K562 (cell line): ENCODE measurements at regions not wholly inside any gene's neighbourhood (a gene's known extent, or its start where the extent isn't known, plus 50 kb on each side); places are given as distances from the start of the nearest gene placed in this dataset.

Experiments used
- ATAC-seq: fragments of 200-7000 bp; cut with Tn5 transposase; 3 replicates; pipeline ENCODE4 v1.9.1; 2020; ENCODE audit warnings: moderate library complexity
- BruUV-seq: library from RNA; stranded (reverse); fragments of 400-500 nt; replicated peaks from 2 replicates; lab custom pipeline; 2021; lab: Mats Ljungman, UMichigan
- CTCF ChIA-PET: fragments of 300-600 bp; formaldehyde crosslinking; extraction: SDS; loops from one replicate; lab custom pipeline; 2021; ENCODE audit warnings: low intra/inter-chr PET ratio; lab: Yijun Ruan, JAX
- POLR2A ChIA-PET: fragments of 300-600, 350-650 bp; sonication (Branson Sonifier 250); formaldehyde crosslinking; extraction: SDS; loops from one replicate; lab custom pipeline; 2021; ENCODE audit warnings: antibody characterized with exemption, inconsistent platforms; lab: Yijun Ruan, JAX
- DNase-seq, 4 experiments: peaks; one replicate each; pipeline versions ENCODE4 v3.0.0 to v3.0.0-alpha.2; 2011 to 2018; ENCODE audit warnings: low spot score in 3 of 4, mixed read lengths in 3 of 4; ENCODE audit errors: extremely low read depth in 1 of 4
- FAIRE-seq: peaks from 2 replicates; lab custom pipeline; 2011; peaks lifted over from hg19 to GRCh38; lab: Jason Lieb, UNC
- H2AFZ ChIP-seq: 2 replicates; pipeline ENCODE4 v1.6.0; 2011; ENCODE audit warnings: low read depth, low read length, control low read depth, inconsistent platforms
- H3K27ac ChIP-seq: fragments of 200-600 bp; 3 replicates; pipeline ENCODE4 v1.8.0; 2011; ENCODE audit warnings: low read depth, mild to moderate bottlenecking, control low read depth, inconsistent platforms, low read length, moderate library complexity, mixed read lengths; ENCODE audit errors: extremely low read depth
- H3K27me3 ChIP-seq, 2 experiments: fragments of 300-600 bp in 1 of 2; 2 replicates in 1 of 2; 3 replicates in 1 of 2; pipeline versions ENCODE4 v1.6.0 to v1.8.0; 2011; ENCODE audit warnings: inconsistent platforms in 2 of 2, low read length in 2 of 2, mild to moderate bottlenecking in 1 of 2, mixed read lengths in 1 of 2, moderate library complexity in 1 of 2; ENCODE audit not compliant: control insufficient read depth in 2 of 2, insufficient read depth in 2 of 2
- H3K36me3 ChIP-seq: fragments of 300-600 bp; 3 replicates; pipeline ENCODE4 v1.8.0; 2011; ENCODE audit warnings: mild to moderate bottlenecking, low read length, inconsistent platforms; ENCODE audit not compliant: control insufficient read depth, insufficient read depth
- H3K4me1 ChIP-seq, 2 experiments: fragments of 200-600 bp in 1 of 2; replicated peaks in 1 of 2; 2 replicates in 1 of 2; 3 replicates in 1 of 2; pipeline versions ENCODE4 v1.5.1 to v1.8.0; 2011; ENCODE audit warnings: inconsistent platforms in 2 of 2, low read length in 2 of 2, mild to moderate bottlenecking in 1 of 2, mixed read lengths in 1 of 2, moderate library complexity in 1 of 2; ENCODE audit not compliant: control insufficient read depth in 2 of 2, insufficient read depth in 2 of 2
- H3K4me2 ChIP-seq: 2 replicates; pipeline ENCODE4 v1.6.1; 2011; ENCODE audit warnings: low read length, control low read depth, inconsistent platforms, mixed read lengths; ENCODE audit not compliant: insufficient read depth
- H3K4me3 ChIP-seq: fragments of 200-600 bp; sonication (generic), shearing (Covaris generic); 2 replicates; pipeline ENCODE4 v1.5.1; 2016; ENCODE audit warnings: control low read depth, inconsistent platforms
- H3K79me2 ChIP-seq: fragments of 200-600 bp; 3 replicates; pipeline ENCODE4 v1.8.0; 2011; ENCODE audit warnings: low read length, inconsistent platforms; ENCODE audit not compliant: control insufficient read depth, insufficient read depth
- H3K9ac ChIP-seq, 2 experiments: 2 replicates each; pipeline versions ENCODE4 v1.6.0 to v1.6.1; 2011; ENCODE audit warnings: low read depth in 2 of 2, low read length in 2 of 2, control low read depth in 1 of 2, inconsistent platforms in 1 of 2, mild to moderate bottlenecking in 1 of 2, mixed read lengths in 1 of 2; ENCODE audit not compliant: insufficient read depth in 1 of 2
- H3K9me1 ChIP-seq: one replicate; pipeline ENCODE4 v1.6.0; 2011; ENCODE audit warnings: inconsistent platforms, mild to moderate bottlenecking, low read length, moderate library complexity; ENCODE audit not compliant: control insufficient read depth, insufficient read depth
- H3K9me3 ChIP-seq: replicated peaks from 2 replicates; pipeline ENCODE4 v1.5.1; 2011; ENCODE audit warnings: low read depth, low read length, inconsistent platforms; ENCODE audit not compliant: control insufficient read depth, insufficient read depth
- H4K20me1 ChIP-seq: replicated peaks from 2 replicates; pipeline ENCODE4 v1.6.1; 2011; ENCODE audit warnings: low read length, inconsistent platforms, mixed read lengths; ENCODE audit not compliant: control insufficient read depth, insufficient read depth
- CBX8 ChIP-seq: fragments of 200-600 bp; sonication (generic); IDR thresholded peaks from 2 replicates; pipeline ENCODE4 v1.6.1; 2012; ENCODE audit warnings: borderline replicate concordance, mixed run types, low read depth, mild to moderate bottlenecking, moderate library complexity, mixed read lengths, low read length, control low read depth, inconsistent platforms; ENCODE audit not compliant: poor library complexity, severe bottlenecking; ENCODE audit errors: extremely low read depth
- FOXJ3 ChIP-seq: sonication (generic); formaldehyde crosslinking; IDR thresholded peaks from 2 replicates; pipeline ENCODE4 v1.4.0; 2020; ENCODE audit warnings: mild to moderate bottlenecking, missing genetic modification reagents
- NELFE ChIP-seq: IDR thresholded peaks from 2 replicates; pipeline ENCODE4 v1.6.1; 2011; ENCODE audit warnings: mild to moderate bottlenecking; ENCODE audit not compliant: insufficient read depth, insufficient read length
- RBFOX2 ChIP-seq: fragments of 200-400 bp; formaldehyde crosslinking; IDR thresholded peaks from 2 replicates; pipeline ENCODE4 v1.6.1; 2017; ENCODE audit warnings: low read depth, mild to moderate bottlenecking, low read length, moderate library complexity
- SMAD2 ChIP-seq: fragments of 150-350 bp; IDR thresholded peaks from 2 replicates; pipeline ENCODE4 v1.6.1; 2014; ENCODE audit warnings: low read depth, mild to moderate bottlenecking, low read length
- TBP ChIP-seq: optimal IDR thresholded peaks from 2 replicates; pipeline ENCODE3; 2011; ENCODE audit warnings: low read depth, low read length, improper control_type of control experiment
- XRCC3 ChIP-seq: fragments of 450-650 bp; IDR thresholded peaks from 2 replicates; pipeline ENCODE4 v1.6.1; 2017; ENCODE audit warnings: mild to moderate bottlenecking, moderate library complexity
- ZC3H8 ChIP-seq: fragments of 450-650 bp; IDR thresholded peaks from 2 replicates; pipeline ENCODE4 v1.6.1; 2017
- ZNF551 ChIP-seq: fragments of 250-450 bp; sonication (Bioruptor Pico); IDR thresholded peaks from 2 replicates; pipeline ENCODE4 v1.5.0; 2021; ENCODE audit warnings: mild to moderate bottlenecking, moderate library complexity
- ZNF644 ChIP-seq: fragments of 200-800 bp; sonication (Bioruptor generic); IDR thresholded peaks from 2 replicates; pipeline ENCODE4 v1.6.1; 2016; ENCODE audit warnings: low read depth, missing genetic modification characterization, missing compliant biosample characterization
- ZNF77 ChIP-seq: fragments of 250-450 bp; sonication (Bioruptor Pico); IDR thresholded peaks from 2 replicates; pipeline ENCODE4 v1.5.0; 2020
- WGBS: fragments of 100-300 bp; shearing (Covaris generic); methylation state at CpG from one replicate; pipeline ENCODE4 v1.1.6; 2016; ENCODE audit warnings: low coverage, mixed read lengths; ENCODE audit not compliant: insufficient coverage; ENCODE audit errors: missing lambda C conversion rate; 5-methylcytosine and 5-hydroxymethylcytosine counted together
- in situ Hi-C: fragments of 300-500 bp; cut with MboI; formaldehyde crosslinking; loops from 4 replicates; pipeline ENCODE4 v1.15.0; 2018; ENCODE audit warnings: inconsistent platforms, mixed read lengths
- intact Hi-C: fragments of 100-400 bp; cut with micrococcal nuclease; formaldehyde crosslinking; loops from 2 replicates; pipeline ENCODE4 v1.14.2; 2022
- TF ChIP-seq, protein P1 (sequence below): fragments of 250-450 bp; sonication (Bioruptor Pico); IDR thresholded peaks from 2 replicates; pipeline ENCODE4 v1.4.0; 2020
- TF ChIP-seq, protein P2 (sequence below): fragments of 250-450 bp; sonication (Bioruptor Pico); IDR thresholded peaks from 2 replicates; pipeline ENCODE4 v1.9.0; 2021; ENCODE audit warnings: mild to moderate bottlenecking, inconsistent platforms

- POLR2A ChIA-PET = no interaction called here
- WGBS = 3% methylated on average over 3 of the region's 4 CpGs
- CTCF ChIA-PET = no interaction called here
- Histone ChIP-seq H3K9ac (no peak overlapping the region), H2AFZ (no peak overlapping the region), H3K27me3 (no peaks in the 10 kb centered on the region), H3K4me3 (no peak overlapping the region), H3K9me1 (no peaks in the 10 kb centered on the region), H3K9me3 (no peaks in the 10 kb centered on the region), H3K79me2 (no peaks in the 10 kb centered on the region), H4K20me1 (no peaks in the 10 kb centered on the region), H3K4me2 (no peak overlapping the region), H3K4me1 (no peaks in the 10 kb centered on the region), H3K27ac (no peak overlapping the region), H3K36me3 (no peaks in the 10 kb centered on the region)
- intact Hi-C loops (no loop called here), in situ Hi-C loops (no loop called here)
- FAIRE-seq (no peak), ATAC-seq (no peak), DNase-seq (no peak)
- no TSS peak for BruUV-seq
- TF ChIP-seq RBFOX2 (no peak), CBX8 (no peak), ZNF77 (no peak), SMAD2 (no peak), ZNF551 (no peak), FOXJ3 (no peak), NELFE (no peak), ZNF644 (no peak), ZC3H8 (no peak), XRCC3 (no peak), TBP (no peak)
- TF ChIP-seq, protein P1, sequence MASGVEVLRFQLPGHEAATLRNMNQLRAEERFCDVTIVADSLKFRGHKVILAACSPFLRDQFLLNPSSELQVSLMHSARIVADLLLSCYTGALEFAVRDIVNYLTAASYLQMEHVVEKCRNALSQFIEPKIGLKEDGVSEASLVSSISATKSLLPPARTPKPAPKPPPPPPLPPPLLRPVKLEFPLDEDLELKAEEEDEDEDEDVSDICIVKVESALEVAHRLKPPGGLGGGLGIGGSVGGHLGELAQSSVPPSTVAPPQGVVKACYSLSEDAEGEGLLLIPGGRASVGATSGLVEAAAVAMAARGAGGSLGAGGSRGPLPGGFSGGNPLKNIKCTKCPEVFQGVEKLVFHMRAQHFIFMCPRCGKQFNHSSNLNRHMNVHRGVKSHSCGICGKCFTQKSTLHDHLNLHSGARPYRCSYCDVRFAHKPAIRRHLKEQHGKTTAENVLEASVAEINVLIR = no peak
- TF ChIP-seq, protein P2, sequence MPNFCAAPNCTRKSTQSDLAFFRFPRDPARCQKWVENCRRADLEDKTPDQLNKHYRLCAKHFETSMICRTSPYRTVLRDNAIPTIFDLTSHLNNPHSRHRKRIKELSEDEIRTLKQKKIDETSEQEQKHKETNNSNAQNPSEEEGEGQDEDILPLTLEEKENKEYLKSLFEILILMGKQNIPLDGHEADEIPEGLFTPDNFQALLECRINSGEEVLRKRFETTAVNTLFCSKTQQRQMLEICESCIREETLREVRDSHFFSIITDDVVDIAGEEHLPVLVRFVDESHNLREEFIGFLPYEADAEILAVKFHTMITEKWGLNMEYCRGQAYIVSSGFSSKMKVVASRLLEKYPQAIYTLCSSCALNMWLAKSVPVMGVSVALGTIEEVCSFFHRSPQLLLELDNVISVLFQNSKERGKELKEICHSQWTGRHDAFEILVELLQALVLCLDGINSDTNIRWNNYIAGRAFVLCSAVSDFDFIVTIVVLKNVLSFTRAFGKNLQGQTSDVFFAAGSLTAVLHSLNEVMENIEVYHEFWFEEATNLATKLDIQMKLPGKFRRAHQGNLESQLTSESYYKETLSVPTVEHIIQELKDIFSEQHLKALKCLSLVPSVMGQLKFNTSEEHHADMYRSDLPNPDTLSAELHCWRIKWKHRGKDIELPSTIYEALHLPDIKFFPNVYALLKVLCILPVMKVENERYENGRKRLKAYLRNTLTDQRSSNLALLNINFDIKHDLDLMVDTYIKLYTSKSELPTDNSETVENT (CRISPR knock-in tag) = no peak
Measured at GRCh38 chrX:133477986-133478385, 62.7 kb upstream of the GPC4 start.
